T-cell (primary cell): ENCODE measurements at regions not wholly inside any gene's neighbourhood (a gene's known extent, or its start where the extent isn't known, plus 50 kb on each side); places are given as distances from the start of the nearest gene placed in this dataset.

Experiments used
- ATAC-seq, 4 experiments: fragments of 200-7000 bp in 3 of 4; fragments of 150-1000 bp in 1 of 4; cut with Tn5 transposase; replicated peaks in 1 of 4; 1 replicate in 3 of 4; 2 replicates in 1 of 4; pipeline ENCODE4 v1.10.0; 2021; ENCODE audit warnings: moderate library complexity in 3 of 4, mild to moderate bottlenecking in 2 of 4, moderate number of reproducible peaks in 1 of 4
- CTCF ChIA-PET, 2 donors: fragments of 300-600 bp; sonication (Branson Sonifier 250); formaldehyde crosslinking; loops; one replicate each; lab custom pipeline; 2022; ENCODE audit warnings: antibody characterized with exemption in 2 of 2; lab: Charles Lee
- POLR2A ChIA-PET, 2 donors: fragments of 300-600 bp; sonication (Branson Sonifier 250); formaldehyde crosslinking; loops; one replicate each; lab custom pipeline; 2022; ENCODE audit warnings: antibody characterized with exemption in 2 of 2; lab: Charles Lee
- DNase-seq, 35 experiments: peaks; one replicate each; pipeline versions ENCODE4 v3.0.0 to v3.0.0-alpha.2; 2013 to 2023
- H3K27ac ChIP-seq: one replicate; pipeline ENCODE4 v1.5.1; 2013; ENCODE audit warnings: low read length
- H3K27me3 ChIP-seq, 2 experiments: replicated peaks in 1 of 2; 1 replicate in 1 of 2; 2 replicates in 1 of 2; pipeline versions ENCODE4 v1.6.1 to v1.7.0; 2013; ENCODE audit warnings: low read length in 1 of 2, mixed read lengths in 1 of 2; ENCODE audit not compliant: control insufficient read depth in 2 of 2, insufficient read depth in 2 of 2; ENCODE audit errors: extremely low read depth in 1 of 2
- H3K36me3 ChIP-seq, 2 donors: 1 replicate in 1 of 2; 2 replicates in 1 of 2; pipeline versions ENCODE4 v1.6.1 to v1.7.0; 2013; ENCODE audit warnings: low read length in 1 of 2; ENCODE audit not compliant: control insufficient read depth in 2 of 2, insufficient read depth in 1 of 2; ENCODE audit errors: extremely low read depth in 1 of 2
- H3K4me1 ChIP-seq, 2 experiments: 1 replicate in 1 of 2; 2 replicates in 1 of 2; pipeline versions ENCODE4 v1.6.1 to v1.7.0; 2013; ENCODE audit warnings: low read length in 2 of 2, mixed read lengths in 1 of 2; ENCODE audit not compliant: insufficient read depth in 2 of 2, control insufficient read depth in 1 of 2; ENCODE audit errors: extremely low read depth in 1 of 2
- H3K4me3 ChIP-seq, 2 donors: 1 replicate in 1 of 2; 2 replicates in 1 of 2; pipeline versions ENCODE4 v1.5.1 to v1.7.0; 2013; ENCODE audit warnings: mild to moderate bottlenecking in 2 of 2, low read length in 1 of 2, moderate library complexity in 1 of 2; ENCODE audit not compliant: control insufficient read depth in 1 of 2; ENCODE audit errors: extremely low read depth in 1 of 2
- H3K9me3 ChIP-seq: 2 replicates; pipeline ENCODE4 v1.7.0; 2013
- H3K27ac Mint-ChIP-seq, 2 donors: one replicate each; pipeline ENCODE4 v1.8.0; 2020 to 2021; ENCODE audit warnings: mild to moderate bottlenecking in 2 of 2, mixed read lengths in 2 of 2
- H3K27me3 Mint-ChIP-seq, 2 donors: one replicate each; pipeline ENCODE4 v1.8.0; 2021 to 2022; ENCODE audit warnings: mixed read lengths in 2 of 2
- H3K36me3 Mint-ChIP-seq: one replicate; pipeline ENCODE4 v1.8.0; 2021; ENCODE audit warnings: mixed read lengths
- H3K4me1 Mint-ChIP-seq, 3 donors: one replicate each; pipeline ENCODE4 v1.8.0; 2020 to 2022; ENCODE audit warnings: mixed read lengths in 3 of 3, mild to moderate bottlenecking in 1 of 3
- H3K4me3 Mint-ChIP-seq, 3 donors: one replicate each; pipeline ENCODE4 v1.8.0; 2020 to 2022; ENCODE audit warnings: mild to moderate bottlenecking in 3 of 3, mixed read lengths in 3 of 3, moderate library complexity in 3 of 3
- H3K9me3 Mint-ChIP-seq, 3 donors: one replicate each; pipeline ENCODE4 v1.8.0; 2020 to 2022; ENCODE audit warnings: mixed read lengths in 3 of 3
- WGBS: methylation state at CpG from one replicate; pipeline ENCODE4 v1.1.5; 2013; ENCODE audit warnings: missing lambda C conversion rate; ENCODE audit not compliant: insufficient coverage; 5-methylcytosine and 5-hydroxymethylcytosine counted together

- Histone ChIP-seq H3K27ac (no peak overlapping the region), H3K9me3 (no peaks in the 10 kb centered on the region), H3K36me3 (no peaks in the 10 kb centered on the region), H3K4me1 (no peaks in the 10 kb centered on the region), H3K27me3 (no peaks in the 10 kb centered on the region), H3K4me3 (no peak overlapping the region)
- no peak for DNase-seq
- peaks cover 2 to 7% of the 10 kb centered on the region in 2 donors for H3K27me3 Mint-ChIP-seq
- POLR2A ChIA-PET: no interaction called here
- CTCF ChIA-PET: no interaction called here
- H3K4me1 Mint-ChIP-seq: no peaks in the 10 kb centered on the region
- H3K9me3 Mint-ChIP-seq: no peaks in the 10 kb centered on the region
- no peak overlapping the region for H3K27ac Mint-ChIP-seq
- ATAC-seq: no peak
- WGBS: 57% methylated on average over 1 of the region's 2 CpGs
- no peak overlapping the region for H3K4me3 Mint-ChIP-seq
- no peaks in the 10 kb centered on the region for H3K36me3 Mint-ChIP-seq
These were observed 209.7 kb upstream of the FAR2 start for GRCh38 chr12:28939427-28939826.

DNA sequence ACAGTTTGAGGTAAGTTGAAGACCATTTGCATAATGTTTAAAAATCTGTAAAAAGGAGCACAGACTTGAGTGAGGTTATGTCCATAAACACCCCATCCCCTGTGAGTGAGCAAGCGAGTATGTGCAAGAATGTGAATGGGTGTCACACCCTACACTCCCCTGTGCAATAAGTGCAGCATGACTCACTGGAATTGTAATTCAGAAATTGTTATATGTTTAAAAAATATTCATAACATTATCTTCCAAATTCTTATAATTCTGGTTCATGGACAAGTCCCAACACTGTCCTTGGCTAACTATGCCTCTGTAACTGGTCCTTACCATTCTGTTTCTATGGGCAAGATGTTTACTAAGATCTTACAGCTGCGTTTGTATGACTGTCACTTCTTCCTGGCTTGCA is 207.8 kb upstream of the FAR2 start:
- peaks cover 0 to 2% (median 0%) of the 10 kb centered on the region in 3 donors for H3K9me3 Mint-ChIP-seq
- ATAC-seq: no peak
- H3K36me3 Mint-ChIP-seq: no peaks in the 10 kb centered on the region
- Histone ChIP-seq H3K27ac (no peak overlapping the region), H3K36me3 (no peaks in the 10 kb centered on the region), H3K27me3 (no peaks in the 10 kb centered on the region), H3K4me3 (no peak overlapping the region), H3K9me3 (no peaks in the 10 kb centered on the region), H3K4me1 (no peaks in the 10 kb centered on the region)
- H3K27me3 Mint-ChIP-seq: peaks cover 2 to 8% of the 10 kb centered on the region in 2 donors
- no peaks in the 10 kb centered on the region for H3K4me1 Mint-ChIP-seq
- no peak for DNase-seq
- no CpG with 5 or more reads among the region's 2 CpGs for WGBS
- CTCF ChIA-PET: no interaction called here
- POLR2A ChIA-PET: no interaction called here
- no peak overlapping the region for H3K4me3 Mint-ChIP-seq
- no peak overlapping the region for H3K27ac Mint-ChIP-seq

DNA sequence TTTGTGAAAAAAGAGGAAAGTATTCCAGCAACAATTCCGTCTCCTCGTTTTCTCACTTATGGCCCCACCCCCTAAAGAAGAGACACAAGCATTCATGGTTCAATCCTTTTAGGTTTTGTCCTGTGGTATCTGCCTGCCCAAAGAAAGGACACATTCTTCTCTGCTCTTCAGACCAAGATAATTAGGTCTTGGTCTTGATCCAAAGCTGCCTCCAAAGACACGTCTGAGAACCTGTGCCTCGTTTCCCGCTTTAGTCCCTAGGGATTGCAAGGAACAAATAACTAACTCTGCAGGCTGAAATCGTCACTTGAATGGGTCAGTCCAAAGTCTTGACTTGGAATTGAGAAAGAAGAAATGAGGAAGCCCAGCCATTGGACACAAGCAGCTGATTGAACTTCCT is 202.7 kb upstream of the FAR2 start:
- ChIA-PET CTCF (no interaction called here), POLR2A (interaction anchor here in 1 of 2 donors (0.6 kb wide), 1 partner anchor 13 kb away, joined by 3 read pairs; no protein-coding TSS in a partner anchor)
- peaks cover 0 to 2% (median 0%) of the 10 kb centered on the region in 3 donors for H3K9me3 Mint-ChIP-seq
- Histone ChIP-seq H3K36me3 (no peaks in the 10 kb centered on the region), H3K27me3 (no peaks in the 10 kb centered on the region), H3K4me1 (no peaks in the 10 kb centered on the region), H3K4me3 (no peak overlapping the region), H3K9me3 (no peaks in the 10 kb centered on the region), H3K27ac (no peak overlapping the region)
- H3K4me3 Mint-ChIP-seq: no peak overlapping the region
- H3K4me1 Mint-ChIP-seq: no peaks in the 10 kb centered on the region
- H3K27ac Mint-ChIP-seq: no peak overlapping the region
- H3K27me3 Mint-ChIP-seq: peaks cover 2 to 4% of the 10 kb centered on the region in 2 donors
- WGBS: 67% methylated on average over 2 of the region's 6 CpGs
- ATAC-seq: no peak
- DNase-seq: no peak
- H3K36me3 Mint-ChIP-seq: no peaks in the 10 kb centered on the region

DNA sequence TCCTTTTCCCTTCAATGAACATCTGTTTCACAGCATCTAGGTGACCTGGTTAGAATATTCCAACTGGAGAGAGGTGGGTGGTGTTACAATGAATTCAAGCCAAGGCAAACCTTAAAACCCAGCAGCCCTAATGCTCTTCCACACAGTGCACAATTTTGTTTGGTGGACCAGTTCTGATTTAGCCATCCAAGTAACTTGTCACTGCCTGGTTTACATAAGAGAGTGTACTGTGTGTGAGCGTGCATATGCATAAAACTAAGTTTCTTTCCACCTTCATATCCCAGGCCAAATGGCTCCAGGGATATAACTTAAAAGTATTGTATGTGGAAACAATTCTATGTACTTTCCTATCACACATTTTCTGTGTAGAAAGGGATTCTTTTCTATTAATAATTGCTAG is 200.4 kb upstream of the FAR2 start:
- H3K27ac ChIP-seq: no peak overlapping the region
- DNase-seq (no peak), ATAC-seq (no peak)
- Mint-ChIP-seq H3K4me1 (no peaks in the 10 kb centered on the region), H3K27me3 (peaks cover 2 to 5% of the 10 kb centered on the region in 2 donors), H3K9me3 (peaks cover 0 to 2% (median 0%) of the 10 kb centered on the region in 3 donors), H3K36me3 (no peaks in the 10 kb centered on the region), H3K27ac (no peak overlapping the region), H3K4me3 (no peak overlapping the region)
- H3K4me3 ChIP-seq: no peak overlapping the region
- no peaks in the 10 kb centered on the region for H3K27me3 ChIP-seq
- no peaks in the 10 kb centered on the region for H3K9me3 ChIP-seq
- ChIA-PET POLR2A (interaction anchor here in 1 of 2 donors (0.5 kb wide), 1 partner anchor 32 kb away, joined by 3 read pairs; no protein-coding TSS in a partner anchor), CTCF (no interaction called here)
- WGBS: no CpG with 5 or more reads among the region's 1 CpG
- no peaks in the 10 kb centered on the region for H3K4me1 ChIP-seq
- H3K36me3 ChIP-seq: no peaks in the 10 kb centered on the region

DNA sequence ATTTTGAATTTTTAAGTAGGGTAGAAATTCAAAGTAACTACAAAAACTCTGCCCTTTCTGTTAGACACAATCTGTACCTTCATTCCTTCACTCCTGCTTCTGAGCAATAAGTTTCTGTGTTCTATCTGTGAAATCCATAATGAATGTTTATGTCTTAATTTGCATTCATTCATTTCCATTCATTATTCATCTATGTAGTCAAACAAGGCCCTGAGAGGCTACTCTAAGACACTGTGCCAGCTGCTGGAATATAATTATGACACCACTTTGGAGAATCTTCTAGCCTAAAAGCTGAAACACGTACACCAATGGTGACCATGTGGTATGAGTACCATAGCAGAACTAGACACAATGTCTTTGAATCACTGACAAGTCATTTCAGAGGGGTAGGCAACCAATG is 199.9 kb upstream of the FAR2 start:
- Mint-ChIP-seq H3K4me3 (no peak overlapping the region), H3K36me3 (no peaks in the 10 kb centered on the region), H3K4me1 (no peaks in the 10 kb centered on the region), H3K27me3 (peaks cover 2 to 7% of the 10 kb centered on the region in 2 donors), H3K27ac (no peak overlapping the region), H3K9me3 (peaks cover 0 to 2% (median 0%) of the 10 kb centered on the region in 3 donors)
- ATAC-seq (no peak), DNase-seq (no peak)
- no peaks in the 10 kb centered on the region for H3K27me3 ChIP-seq
- POLR2A ChIA-PET: interaction anchor here in 1 of 2 donors (0.5 kb wide), 1 partner anchor 33 kb away, joined by 3 read pairs; no protein-coding TSS in a partner anchor
- no peaks in the 10 kb centered on the region for H3K36me3 ChIP-seq
- no peaks in the 10 kb centered on the region for H3K4me1 ChIP-seq
- H3K9me3 ChIP-seq: no peaks in the 10 kb centered on the region
- no peak overlapping the region for H3K27ac ChIP-seq
- CTCF ChIA-PET: no interaction called here
- 86% methylated on average over 1 of the region's 1 CpG for WGBS
- no peak overlapping the region for H3K4me3 ChIP-seq

DNA sequence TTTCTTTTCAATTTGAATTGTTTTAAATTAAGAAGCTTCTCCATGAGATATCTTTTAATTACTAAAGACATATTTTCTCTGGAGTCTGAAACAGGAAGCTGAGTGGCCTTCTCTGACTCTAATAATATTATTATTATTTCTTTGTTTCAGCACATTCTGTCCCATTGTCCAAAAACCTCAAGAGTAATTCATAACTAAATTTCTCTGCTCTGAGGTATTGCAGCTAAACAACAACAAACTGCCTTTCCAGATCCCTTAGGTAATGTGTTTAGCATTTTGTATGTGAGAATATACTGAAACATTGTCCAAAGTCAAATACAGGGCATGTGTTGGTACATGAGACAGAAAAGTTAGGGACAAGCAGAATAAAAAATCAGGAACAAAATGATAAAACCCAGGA is 199.0 kb upstream of the FAR2 start:
- ChIA-PET CTCF (no interaction called here), POLR2A (no interaction called here)
- H3K9me3 Mint-ChIP-seq: peaks cover 0 to 2% (median 0%) of the 10 kb centered on the region in 3 donors
- no peaks in the 10 kb centered on the region for H3K4me1 Mint-ChIP-seq
- no peak overlapping the region for H3K4me3 ChIP-seq
- H3K27ac ChIP-seq: no peak overlapping the region
- H3K27me3 Mint-ChIP-seq: peaks cover 2 to 7% of the 10 kb centered on the region in 2 donors
- DNase-seq (no peak), ATAC-seq (no peak)
- H3K4me3 Mint-ChIP-seq: no peak overlapping the region
- no peaks in the 10 kb centered on the region for H3K36me3 Mint-ChIP-seq
- no peaks in the 10 kb centered on the region for H3K9me3 ChIP-seq
- no peak overlapping the region for H3K27ac Mint-ChIP-seq
- no peaks in the 10 kb centered on the region for H3K36me3 ChIP-seq
- H3K27me3 ChIP-seq: no peaks in the 10 kb centered on the region
- H3K4me1 ChIP-seq: no peaks in the 10 kb centered on the region

DNA sequence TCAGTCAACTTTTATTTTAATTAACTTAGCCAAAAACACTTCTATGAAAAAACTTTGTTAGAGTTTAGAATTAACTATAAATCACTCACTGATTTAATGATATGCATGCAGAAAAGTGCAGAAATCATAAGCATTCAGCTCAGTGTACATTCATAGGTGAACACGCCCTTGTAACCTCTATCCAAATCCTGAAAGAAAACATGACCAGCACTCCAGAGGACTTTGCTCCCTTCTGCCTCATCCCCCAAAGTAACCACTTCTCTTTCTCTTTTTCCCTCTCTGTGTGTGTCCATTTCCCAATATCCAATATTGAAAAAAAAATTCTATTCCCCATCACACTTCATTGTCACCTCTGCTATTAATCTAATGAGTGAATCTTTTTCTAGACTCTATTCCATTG is 197.1 kb upstream of the FAR2 start:
- Mint-ChIP-seq H3K27ac (no peak overlapping the region), H3K4me1 (no peaks in the 10 kb centered on the region), H3K27me3 (peaks cover 0 to 3% of the 10 kb centered on the region in 2 donors), H3K9me3 (no peaks in the 10 kb centered on the region), H3K36me3 (no peaks in the 10 kb centered on the region), H3K4me3 (no peak overlapping the region)
- CTCF ChIA-PET: no interaction called here
- Histone ChIP-seq H3K4me3 (no peak overlapping the region), H3K9me3 (no peaks in the 10 kb centered on the region), H3K27me3 (no peaks in the 10 kb centered on the region), H3K4me1 (no peaks in the 10 kb centered on the region), H3K27ac (no peak overlapping the region), H3K36me3 (no peaks in the 10 kb centered on the region)
- POLR2A ChIA-PET: no interaction called here
- ATAC-seq (no peak), DNase-seq (no peak)
- WGBS: no CpG with 5 or more reads among the region's 1 CpG
